Mesothelial cell of epicardium (in vitro differentiated cells): ENCODE measurements at regions not wholly inside any gene's neighbourhood (a gene's known extent, or its start where the extent isn't known, plus 50 kb on each side); places are given as distances from the start of the nearest gene placed in this dataset.

Source experiments
- DNase-seq, 2 experiments: peaks; one replicate each; pipeline ENCODE4 v3.0.0; 2021; ENCODE audit warnings: low spot score in 2 of 2; ENCODE audit not compliant: unreplicated experiment in 2 of 2
- H3K27ac Mint-ChIP-seq: 2 replicates; pipeline ENCODE4 v1.8.0; 2021; ENCODE audit warnings: mixed read lengths
- H3K27me3 Mint-ChIP-seq: 2 replicates; pipeline ENCODE4 v1.8.0; 2021; ENCODE audit warnings: low read depth, mixed read lengths
- H3K36me3 Mint-ChIP-seq: 2 replicates; pipeline ENCODE4 v1.8.0; 2021; ENCODE audit warnings: mixed read lengths
- H3K4me1 Mint-ChIP-seq: 2 replicates; pipeline ENCODE4 v1.8.0; 2021; ENCODE audit warnings: mixed read lengths
- H3K4me3 Mint-ChIP-seq: 2 replicates; pipeline ENCODE4 v1.8.0; 2021; ENCODE audit warnings: mild to moderate bottlenecking, moderate library complexity, mixed read lengths
- H3K9me3 Mint-ChIP-seq: 2 replicates; pipeline ENCODE4 v1.8.0; 2021; ENCODE audit warnings: mixed read lengths
- TF ChIP-seq, protein P1 (sequence below): fragments of 200-600 bp; sonication (generic); IDR thresholded peaks from one replicate; pipeline ENCODE4 v1.5.0; 2021; ENCODE audit warnings: antibody characterized with exemption; ENCODE audit not compliant: unreplicated experiment

DNA sequence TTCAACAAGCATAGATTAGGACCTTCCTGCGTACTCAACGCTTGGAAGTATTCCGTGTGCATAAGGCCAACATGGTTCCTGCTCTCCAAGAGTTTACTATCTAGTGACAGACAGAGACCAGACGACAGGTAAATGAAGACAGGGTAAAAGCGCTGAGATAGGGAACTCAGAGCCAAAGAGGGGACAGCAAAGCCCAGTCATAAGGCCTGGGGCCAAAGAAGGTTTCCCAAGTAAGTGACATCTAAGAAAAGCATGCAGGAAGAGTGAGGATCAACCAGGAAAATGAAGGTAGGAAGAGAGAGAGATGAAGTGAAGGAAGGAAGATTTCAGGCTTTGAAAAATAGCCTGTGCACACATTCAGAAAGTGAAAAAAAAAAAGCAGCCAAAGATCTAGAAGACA is 76.9 kb upstream of the CDH20 start:
- H3K4me1 Mint-ChIP-seq, result no peaks in the 10 kb centered on the region
- no peak for DNase-seq
- H3K36me3 Mint-ChIP-seq, result no peaks in the 10 kb centered on the region
- TF ChIP-seq, protein P1, sequence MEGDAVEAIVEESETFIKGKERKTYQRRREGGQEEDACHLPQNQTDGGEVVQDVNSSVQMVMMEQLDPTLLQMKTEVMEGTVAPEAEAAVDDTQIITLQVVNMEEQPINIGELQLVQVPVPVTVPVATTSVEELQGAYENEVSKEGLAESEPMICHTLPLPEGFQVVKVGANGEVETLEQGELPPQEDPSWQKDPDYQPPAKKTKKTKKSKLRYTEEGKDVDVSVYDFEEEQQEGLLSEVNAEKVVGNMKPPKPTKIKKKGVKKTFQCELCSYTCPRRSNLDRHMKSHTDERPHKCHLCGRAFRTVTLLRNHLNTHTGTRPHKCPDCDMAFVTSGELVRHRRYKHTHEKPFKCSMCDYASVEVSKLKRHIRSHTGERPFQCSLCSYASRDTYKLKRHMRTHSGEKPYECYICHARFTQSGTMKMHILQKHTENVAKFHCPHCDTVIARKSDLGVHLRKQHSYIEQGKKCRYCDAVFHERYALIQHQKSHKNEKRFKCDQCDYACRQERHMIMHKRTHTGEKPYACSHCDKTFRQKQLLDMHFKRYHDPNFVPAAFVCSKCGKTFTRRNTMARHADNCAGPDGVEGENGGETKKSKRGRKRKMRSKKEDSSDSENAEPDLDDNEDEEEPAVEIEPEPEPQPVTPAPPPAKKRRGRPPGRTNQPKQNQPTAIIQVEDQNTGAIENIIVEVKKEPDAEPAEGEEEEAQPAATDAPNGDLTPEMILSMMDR, result no peak
- no peak overlapping the region for H3K27ac Mint-ChIP-seq
- H3K9me3 Mint-ChIP-seq, result no peaks in the 10 kb centered on the region
- no peaks in the 10 kb centered on the region for H3K27me3 Mint-ChIP-seq
- no peak overlapping the region for H3K4me3 Mint-ChIP-seq

DNA sequence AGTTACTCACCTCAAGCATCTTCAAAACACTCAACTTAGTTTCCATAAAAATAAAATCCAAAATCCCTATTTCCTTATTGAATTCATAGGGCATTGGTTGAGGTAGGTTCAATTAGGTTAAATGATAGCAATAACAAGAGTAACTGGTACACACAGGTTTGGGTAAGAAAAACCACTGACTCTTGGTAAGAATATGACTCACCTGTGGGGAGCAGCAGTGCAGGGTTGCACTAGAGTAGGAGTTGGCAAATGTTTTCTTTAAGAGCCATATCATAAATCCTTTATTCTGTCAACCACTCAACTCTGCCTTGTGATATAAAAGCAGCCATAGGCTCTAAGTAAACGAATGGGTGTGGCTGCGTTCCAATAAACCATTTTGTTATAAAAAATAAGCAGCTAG is 71.4 kb upstream of the CDH20 start:
- Mint-ChIP-seq H3K36me3 (no peaks in the 10 kb centered on the region), H3K27me3 (no peaks in the 10 kb centered on the region), H3K4me3 (no peak overlapping the region), H3K27ac (no peak overlapping the region), H3K9me3 (peaks cover 17% of the 10 kb centered on the region), H3K4me1 (no peaks in the 10 kb centered on the region)
- DNase-seq, result no peak
- TF ChIP-seq, protein P1, result no peak

DNA sequence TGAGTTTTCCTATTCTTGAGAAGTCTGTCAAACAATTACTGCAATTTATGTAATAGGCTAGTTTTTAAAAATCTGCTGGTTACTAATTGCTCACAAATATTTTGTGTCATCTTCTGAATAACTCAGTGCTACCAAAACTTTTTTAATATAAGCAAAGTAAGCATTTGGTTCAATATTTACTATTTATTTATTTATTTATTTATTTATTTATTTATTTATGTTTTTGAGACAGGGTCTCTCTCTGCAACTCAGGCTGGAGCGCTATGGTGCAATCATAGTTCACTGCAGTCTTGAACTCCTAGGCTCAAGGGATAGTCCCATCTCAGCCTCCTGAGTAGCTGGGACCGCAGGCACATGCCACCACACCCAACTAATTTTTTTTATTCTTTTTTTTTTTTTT is 60.4 kb upstream of the CDH20 start:
- H3K9me3 Mint-ChIP-seq, result peaks cover 19% of the 10 kb centered on the region
- no peak for DNase-seq
- no peak overlapping the region for H3K27ac Mint-ChIP-seq
- H3K4me1 Mint-ChIP-seq, result peaks cover 9% of the 10 kb centered on the region
- H3K36me3 Mint-ChIP-seq, result no peaks in the 10 kb centered on the region
- H3K4me3 Mint-ChIP-seq, result no peak overlapping the region
- TF ChIP-seq, protein P1, result no peak
- H3K27me3 Mint-ChIP-seq, result no peaks in the 10 kb centered on the region

DNA sequence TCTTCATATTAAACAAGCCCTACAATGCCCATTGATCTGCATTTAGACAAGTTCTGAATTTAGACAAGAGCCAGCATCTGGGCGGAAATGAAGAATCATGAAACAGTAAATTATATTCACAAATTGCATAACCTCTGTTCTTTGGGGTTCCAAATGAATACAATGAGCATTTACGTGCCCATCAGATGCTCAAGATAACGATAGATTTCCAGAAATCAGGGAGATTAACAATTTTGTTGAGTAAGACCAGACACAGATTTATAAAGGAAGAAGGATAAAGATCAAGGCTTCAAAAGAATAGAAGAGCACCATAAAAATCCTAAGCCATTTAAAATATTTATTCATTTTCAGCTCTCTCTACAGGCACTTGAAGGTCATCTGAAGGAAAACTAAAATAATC is 59.7 kb upstream of the CDH20 start:
- Mint-ChIP-seq H3K27me3 (no peaks in the 10 kb centered on the region), H3K4me3 (no peak overlapping the region), H3K9me3 (peaks cover 16% of the 10 kb centered on the region), H3K36me3 (no peaks in the 10 kb centered on the region), H3K4me1 (peaks cover 9% of the 10 kb centered on the region), H3K27ac (no peak overlapping the region)
- no peak for DNase-seq
- TF ChIP-seq, protein P1, result no peak

DNA sequence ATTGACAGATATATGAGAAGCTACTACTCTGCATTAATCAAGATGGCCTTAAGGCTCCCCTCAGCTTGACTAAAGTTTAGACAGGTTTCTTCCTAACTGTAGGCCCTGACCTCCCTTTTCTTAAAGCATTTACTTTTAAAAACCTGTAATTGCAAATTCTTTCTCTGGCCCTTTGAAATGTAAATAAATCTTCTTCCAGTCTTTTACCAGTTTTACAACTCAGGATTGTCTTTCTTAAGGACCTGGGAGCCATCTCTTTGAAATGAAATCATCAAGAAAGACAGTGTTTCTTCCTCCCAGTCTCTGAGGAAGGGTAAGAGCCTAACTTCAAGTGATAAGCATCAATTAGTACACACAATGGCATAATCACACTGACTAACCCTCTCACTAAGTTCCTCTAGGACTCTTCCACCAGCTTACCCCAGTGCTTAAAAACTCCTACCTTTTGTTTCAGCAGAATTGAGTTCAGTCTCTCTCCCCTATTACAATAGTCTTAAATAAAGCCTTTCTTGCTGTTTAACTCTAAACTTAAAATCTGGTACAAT is 58.7 kb upstream of the CDH20 start:
- Mint-ChIP-seq H3K4me1 (peaks cover 9% of the 10 kb centered on the region), H3K36me3 (no peaks in the 10 kb centered on the region), H3K27me3 (no peaks in the 10 kb centered on the region), H3K4me3 (no peak overlapping the region), H3K9me3 (peaks cover 10% of the 10 kb centered on the region), H3K27ac (no peak overlapping the region)
- DNase-seq, result no peak
- TF ChIP-seq, protein P1, result no peak

DNA sequence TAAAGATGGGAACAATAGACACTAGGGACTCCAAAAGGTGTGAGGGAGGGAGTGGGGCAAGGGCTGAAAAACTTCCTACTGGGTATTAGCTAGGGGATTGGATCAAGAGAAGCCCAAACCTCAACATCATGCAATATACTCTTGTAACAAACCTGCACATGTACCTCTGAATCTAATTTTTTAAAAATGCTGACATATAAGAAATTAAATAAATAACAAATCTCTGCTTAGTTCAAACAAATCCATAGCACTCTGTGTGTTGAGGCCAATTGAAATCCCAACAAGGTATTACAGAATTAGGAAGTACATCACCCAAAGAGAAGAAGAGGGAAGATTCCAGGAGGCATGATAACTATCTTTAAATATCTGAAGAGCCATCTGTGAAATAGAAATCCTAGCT is 55.4 kb upstream of the CDH20 start:
- no peak overlapping the region for H3K4me3 Mint-ChIP-seq
- no peak overlapping the region for H3K27ac Mint-ChIP-seq
- no peaks in the 10 kb centered on the region for H3K36me3 Mint-ChIP-seq
- H3K27me3 Mint-ChIP-seq, result no peaks in the 10 kb centered on the region
- H3K9me3 Mint-ChIP-seq, result peaks cover 31% of the 10 kb centered on the region
- peaks cover 9% of the 10 kb centered on the region for H3K4me1 Mint-ChIP-seq
- no peak for DNase-seq
- TF ChIP-seq, protein P1, result no peak
